NCI-H1436 treated with DMSO at 0.1 percent for 48 hours (cell line): ENCODE measurements at regions not wholly inside any gene's neighbourhood (a gene's known extent, or its start where the extent isn't known, plus 50 kb on each side); places are given as distances from the start of the nearest gene placed in this dataset.

Source experiments
- DNase-seq: peaks from one replicate; lab custom pipeline; 2025; lab: John Stamatoyannopoulos, UW

GRCh38 chr20:10992731-10993130 lies 318.9 kb upstream of the JAG1 start:
- no peak for DNase-seq

DNA sequence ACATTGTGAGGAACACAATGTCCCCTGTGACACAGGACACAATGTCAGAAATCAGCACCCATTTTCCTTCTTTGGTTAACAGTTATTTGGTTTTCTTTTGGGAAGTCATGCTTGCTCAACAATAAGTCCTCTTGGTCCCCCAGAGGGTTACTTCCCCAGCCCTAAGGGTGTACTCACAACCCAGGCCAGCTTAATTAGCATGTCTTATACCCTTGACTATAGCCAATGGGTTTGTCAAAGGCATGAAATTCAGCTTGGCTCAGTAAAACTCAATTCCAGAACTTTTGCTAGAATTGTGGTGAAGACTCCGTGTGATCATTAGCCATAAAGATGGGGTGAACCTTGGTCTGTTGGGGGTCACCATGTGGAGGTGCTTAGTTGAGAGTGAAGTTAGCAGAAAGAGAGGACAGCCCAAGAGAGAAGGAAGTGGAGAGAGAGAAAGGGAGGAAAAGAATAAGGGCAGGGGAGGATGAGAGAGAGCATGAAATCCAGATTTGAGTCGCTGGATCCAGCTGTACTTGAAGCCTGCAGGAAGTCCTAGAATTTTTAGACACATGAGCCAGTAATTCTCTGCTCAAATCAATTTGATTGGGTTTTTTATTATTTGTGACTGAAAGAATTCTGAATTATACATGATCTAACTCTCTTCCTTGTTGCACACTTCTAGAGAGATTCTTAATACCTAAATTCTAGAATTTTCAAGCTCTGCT lies 321.3 kb upstream of the JAG1 start:
- no peak for DNase-seq

- DNase-seq: no peak
Observed at GRCh38 chr20:10998476-10998875, 324.7 kb upstream of the JAG1 start.

DNA sequence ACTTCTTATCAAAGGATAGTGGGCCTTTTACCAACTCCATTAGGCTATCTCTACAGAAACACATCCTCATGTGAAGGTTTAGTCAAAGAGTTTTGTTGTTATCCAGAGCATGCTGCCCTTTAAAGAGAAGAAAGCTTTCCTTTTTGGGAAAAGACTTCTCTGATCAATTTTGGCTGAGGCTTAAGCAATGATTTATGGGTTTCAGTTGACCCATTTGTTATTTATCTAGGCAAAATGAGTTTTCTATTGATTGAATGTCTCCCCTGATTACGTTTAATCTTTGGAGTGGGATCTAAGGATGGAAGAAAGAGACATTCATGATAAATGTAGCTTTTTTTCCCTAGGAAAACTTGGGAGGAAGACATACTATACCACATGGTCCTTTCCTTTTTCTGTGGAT lies 326.6 kb upstream of the JAG1 start:
- no peak for DNase-seq

DNA sequence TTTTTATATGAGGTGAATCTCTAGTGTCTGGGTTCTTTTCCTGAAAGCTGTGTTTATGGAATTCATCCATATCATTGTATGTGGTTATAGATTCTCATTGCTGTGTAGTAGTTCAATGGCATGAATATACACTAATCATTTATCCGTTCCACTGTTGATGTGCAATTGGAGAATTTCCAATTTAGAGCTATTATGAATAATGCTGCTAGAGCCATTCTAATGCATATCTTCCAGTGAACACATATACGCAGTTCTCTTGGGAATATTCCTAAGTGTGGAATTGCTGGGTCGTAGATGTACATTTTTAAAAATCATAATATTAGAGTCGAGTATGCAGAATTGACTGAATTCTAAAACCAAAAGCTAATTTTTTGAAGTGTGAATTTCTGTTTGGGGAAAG lies 327.5 kb upstream of the JAG1 start:
- no peak for DNase-seq

GRCh38 chr20:11001764-11002540 lies 328.2 kb upstream of the JAG1 start:
- no peak for DNase-seq

DNA sequence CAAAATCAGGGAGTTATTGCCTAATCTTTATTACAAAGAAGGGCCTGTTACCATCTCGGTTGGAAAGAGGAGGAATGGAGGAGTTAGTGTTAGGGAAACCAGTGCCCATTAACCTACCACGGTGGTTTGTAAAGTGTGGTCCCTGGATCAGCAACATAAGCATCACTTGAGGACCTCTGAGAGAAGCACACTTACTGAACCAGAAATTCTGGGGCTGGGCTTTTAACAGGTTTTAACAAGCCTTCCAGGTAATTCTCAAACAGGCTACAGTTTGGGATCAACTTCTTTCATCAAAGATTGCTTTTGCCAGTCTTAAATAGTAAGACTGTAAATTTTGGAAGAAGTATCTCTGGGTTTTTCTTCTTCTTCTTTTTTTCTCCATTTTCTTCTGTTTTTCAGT lies 329.5 kb upstream of the JAG1 start:
- no peak for DNase-seq

DNA sequence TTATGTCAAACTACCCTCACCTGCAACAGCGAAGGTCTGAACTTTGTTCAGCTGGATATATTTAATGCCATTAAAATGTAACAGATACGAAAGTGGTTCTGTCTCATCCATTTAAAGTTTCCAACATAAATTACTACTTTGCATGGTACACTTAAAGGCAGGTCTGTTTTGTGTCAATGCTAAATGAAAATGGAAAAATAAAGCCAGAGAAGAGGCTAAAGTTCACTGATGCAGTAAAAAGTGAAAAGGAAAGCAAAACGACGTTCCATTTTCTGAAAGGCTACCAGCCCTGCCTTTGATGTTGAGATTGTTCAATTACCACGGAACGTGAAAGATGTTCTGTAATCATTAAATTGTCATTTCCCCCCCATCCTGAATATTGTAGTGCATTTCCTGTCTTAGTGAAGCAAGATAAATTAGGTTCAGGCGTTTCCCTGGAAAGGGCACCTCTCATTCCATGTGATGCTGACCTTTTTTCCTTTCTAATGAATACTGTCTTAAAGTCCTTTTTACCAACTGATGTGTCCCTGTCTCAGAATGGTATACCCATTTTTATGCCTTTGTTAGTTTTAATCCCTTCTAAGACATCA lies 334.7 kb upstream of the JAG1 start:
- no peak for DNase-seq

- no peak for DNase-seq
Observed at GRCh38 chr20:11011653-11012052, 337.9 kb upstream of the JAG1 start.

DNA sequence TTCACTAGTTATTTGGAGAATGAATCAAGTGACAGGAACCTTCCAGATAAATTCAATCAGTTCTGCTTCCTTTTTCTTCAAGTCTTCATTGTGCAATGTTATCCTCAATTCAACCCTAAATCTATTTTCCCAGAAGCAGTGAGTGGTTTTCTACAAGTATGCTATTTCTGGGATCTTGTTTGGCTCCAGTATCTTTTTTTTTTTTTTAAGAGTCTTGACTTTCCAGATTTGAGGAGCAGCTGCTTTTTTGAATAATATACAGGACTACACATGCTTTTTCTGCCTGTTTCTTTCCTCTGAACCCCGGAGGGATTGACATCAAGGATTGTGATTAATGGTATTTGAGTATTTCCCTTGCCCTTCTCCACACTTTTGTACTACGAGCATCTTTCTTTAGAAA lies 339.2 kb upstream of the JAG1 start:
- DNase-seq: no peak

DNA sequence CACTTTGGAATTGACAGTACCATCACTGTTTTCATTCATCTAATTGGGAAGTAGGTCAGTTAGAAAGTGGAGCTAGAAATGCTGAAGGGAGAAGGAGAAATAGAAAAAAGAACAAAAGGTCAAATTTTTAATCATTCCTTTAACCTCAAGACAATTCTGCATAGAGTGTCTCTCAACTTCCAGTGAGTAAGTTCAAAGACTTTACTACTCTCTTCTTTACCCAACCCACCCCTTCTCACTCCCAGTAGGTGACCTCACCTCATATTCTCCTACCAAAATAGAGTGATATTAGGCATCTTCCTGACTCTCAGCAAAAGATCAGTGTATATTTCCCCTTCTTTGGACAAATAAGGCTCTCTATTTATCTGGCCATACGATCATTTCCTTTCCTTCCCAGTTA lies 340.0 kb upstream of the JAG1 start:
- no peak for DNase-seq

DNA sequence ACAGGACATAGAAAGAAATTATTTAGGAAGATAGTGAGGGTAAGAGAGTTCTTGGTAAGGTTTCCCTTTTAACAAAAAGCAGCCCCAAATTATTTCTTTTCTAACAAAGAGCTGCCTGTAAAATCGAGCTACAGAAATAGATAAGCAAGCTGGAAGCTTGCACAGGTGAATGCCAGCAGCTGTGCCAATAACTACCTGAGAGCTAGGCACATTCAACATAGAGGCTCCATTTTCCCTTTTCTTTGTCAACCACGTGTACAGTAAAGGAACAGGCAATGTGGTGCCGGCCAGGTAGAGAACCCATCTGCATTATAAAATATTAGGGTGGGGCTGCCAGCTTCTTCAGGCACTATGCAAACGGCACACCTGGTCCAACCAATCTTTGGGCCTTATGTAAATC lies 341.6 kb upstream of the JAG1 start:
- no peak for DNase-seq

DNA sequence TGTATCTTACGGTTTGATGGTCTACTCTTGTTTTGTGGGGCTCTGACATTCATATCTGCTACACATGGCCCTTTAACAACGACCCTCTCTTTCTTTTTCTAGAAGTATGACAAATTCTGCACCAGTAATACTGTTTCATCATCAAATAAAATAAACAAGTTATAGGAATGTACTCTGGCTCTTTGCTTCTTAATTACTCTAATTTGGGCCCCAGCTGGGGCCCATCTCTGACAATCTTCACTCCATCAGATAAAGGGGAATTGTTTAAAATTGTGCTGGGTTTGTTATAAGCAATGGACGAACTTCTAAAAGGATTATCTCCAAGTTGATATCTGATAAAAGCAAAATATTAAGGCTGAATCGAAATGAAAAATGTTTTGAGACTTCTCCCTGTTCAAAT lies 343.6 kb upstream of the JAG1 start:
- DNase-seq: no peak

DNA sequence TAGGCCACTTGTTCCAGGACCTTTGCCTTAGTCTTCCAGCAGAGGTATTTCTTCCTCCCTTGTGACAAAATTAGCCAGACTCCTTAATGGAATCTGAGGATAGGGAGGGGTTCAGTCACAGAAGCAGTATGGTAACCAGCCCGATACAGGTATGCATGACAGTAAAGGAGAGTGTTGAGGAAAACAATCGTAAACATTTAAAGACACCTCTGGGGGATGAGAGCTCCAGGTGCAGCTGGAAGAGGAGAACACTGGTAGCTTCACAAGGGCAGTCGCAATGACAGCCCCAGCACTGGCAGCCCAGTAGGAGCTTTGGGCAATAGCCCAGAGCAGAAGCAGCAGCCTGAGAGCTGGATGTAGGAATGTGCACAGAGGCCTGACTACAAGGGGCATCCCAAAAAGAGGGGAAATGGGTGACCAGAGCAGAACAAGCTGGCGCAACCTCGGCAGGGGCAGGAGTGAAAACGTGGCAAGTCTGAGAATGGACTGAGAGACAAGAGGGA lies 344.9 kb upstream of the JAG1 start:
- no peak for DNase-seq

GRCh38 chr20:11020712-11021111 lies 346.9 kb upstream of the JAG1 start:
- DNase-seq: no peak

- DNase-seq: no peak
Observed at GRCh38 chr20:11027224-11027623, 353.4 kb upstream of the JAG1 start.

DNA sequence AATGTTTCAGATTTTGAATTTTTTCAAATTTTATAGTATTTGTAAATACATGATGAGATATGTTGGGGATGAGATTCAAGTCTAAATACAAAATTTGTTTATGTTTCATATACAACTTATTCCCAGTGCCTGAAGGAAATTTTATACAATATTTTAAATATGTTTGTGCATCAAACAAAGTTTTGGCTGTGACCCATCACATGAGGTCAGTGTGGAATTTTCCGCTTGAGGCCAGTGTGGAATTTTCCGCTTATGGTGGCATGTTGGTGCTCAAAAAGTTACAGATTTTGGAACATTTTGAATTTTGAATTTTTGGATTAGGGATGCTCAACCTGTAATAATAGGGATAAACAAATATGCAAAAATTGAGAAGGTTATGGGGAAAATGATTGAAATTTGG lies 356.6 kb upstream of the JAG1 start:
- no peak for DNase-seq

DNA sequence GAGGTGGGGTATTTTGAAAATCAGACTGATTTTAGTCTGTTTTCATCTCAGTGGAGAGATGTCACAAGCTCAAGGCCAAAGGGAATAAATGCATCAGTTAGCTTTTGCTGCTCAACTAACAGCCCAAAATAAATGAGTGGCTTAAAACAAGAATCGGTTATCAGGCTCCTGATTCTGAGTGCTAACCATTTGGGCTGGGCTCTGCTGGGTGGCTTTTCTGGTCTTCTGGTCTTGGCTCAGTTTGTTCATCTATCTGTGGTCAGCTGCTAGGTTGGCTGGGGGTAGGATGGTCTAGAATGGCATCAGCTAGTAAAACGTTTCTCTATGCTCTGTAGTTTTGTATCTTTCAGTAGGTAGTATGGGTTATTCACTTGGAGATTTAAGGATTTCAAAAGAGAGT lies 357.5 kb upstream of the JAG1 start:
- DNase-seq: no peak

DNA sequence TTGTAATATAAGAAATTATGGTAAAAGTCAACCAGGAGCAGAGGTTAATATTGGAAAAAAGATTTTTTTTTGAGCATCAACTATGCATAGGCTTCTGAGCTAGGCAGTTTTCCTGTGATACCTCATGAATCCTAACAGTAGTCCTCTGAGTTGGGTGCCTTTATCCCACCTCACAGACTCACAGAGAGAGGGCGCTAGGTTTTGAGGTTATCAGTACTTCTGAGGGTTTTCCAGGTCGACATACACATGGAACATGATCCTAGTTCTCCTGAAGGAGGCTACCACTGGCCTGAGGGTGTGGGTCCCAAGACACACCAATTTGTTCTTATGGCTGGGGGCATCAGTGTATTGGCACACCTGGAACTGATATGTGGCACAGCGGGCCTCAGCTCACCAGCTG lies 358.8 kb upstream of the JAG1 start:
- no peak for DNase-seq

DNA sequence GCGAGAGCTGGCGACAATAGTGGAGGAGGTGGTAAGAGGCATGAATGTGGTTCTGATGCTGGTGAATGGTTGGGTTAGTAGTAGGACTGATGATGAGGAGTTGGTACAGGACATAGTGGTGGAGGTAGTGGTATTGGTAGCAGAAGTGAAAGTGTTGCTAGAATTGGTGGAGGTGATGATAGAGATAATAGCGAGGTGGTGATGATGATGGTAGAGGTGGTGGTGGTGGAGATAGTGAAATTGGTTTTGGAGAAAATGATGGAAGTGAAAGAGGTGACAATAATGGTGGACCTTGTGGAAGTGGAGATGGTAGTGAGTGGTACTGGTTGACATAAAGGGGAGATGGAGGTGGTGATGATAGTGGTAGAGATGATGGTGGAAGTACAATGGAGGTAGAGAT lies 360.2 kb upstream of the JAG1 start:
- DNase-seq: no peak

GRCh38 chr20:11035211-11035610 lies 361.4 kb upstream of the JAG1 start:
- DNase-seq: no peak

- no peak for DNase-seq
Observed at GRCh38 chr20:11041396-11041795, 367.6 kb upstream of the JAG1 start.

- DNase-seq: no peak
Observed at GRCh38 chr20:11043001-11043400, 369.2 kb upstream of the JAG1 start.
